Kidney (tissue), 13 donors: ENCODE measurements at regions not wholly inside any gene's neighbourhood (a gene's known extent, or its start where the extent isn't known, plus 50 kb on each side); places are given as distances from the start of the nearest gene placed in this dataset.

ENCODE experiments used
- DNase-seq, 5 donors: peaks; one replicate each; pipeline ENCODE4 v3.0.0-alpha.2; 2013 to 2020
- FAIRE-seq: peaks from 2 replicates; lab custom pipeline; 2012; peaks lifted over from hg19 to GRCh38; lab: Jason Lieb, UNC
- H3K27ac ChIP-seq, 2 donors: one replicate each; pipeline ENCODE4 v1.7.0; 2013; ENCODE audit warnings: low read depth in 2 of 2, low read length in 2 of 2, inconsistent platforms in 1 of 2
- H3K27me3 ChIP-seq: one replicate; pipeline ENCODE4 v1.7.1; 2013; ENCODE audit warnings: low read length, inconsistent platforms; ENCODE audit not compliant: control insufficient read depth, insufficient read depth
- H3K36me3 ChIP-seq, 3 donors: one replicate each; pipeline versions ENCODE4 v1.7.0 to v1.7.1; 2013; ENCODE audit warnings: low read length in 3 of 3, control low read depth in 1 of 3, inconsistent platforms in 1 of 3; ENCODE audit not compliant: insufficient read depth in 3 of 3, control insufficient read depth in 2 of 3
- H3K4me1 ChIP-seq, 3 donors: one replicate each; pipeline versions ENCODE4 v1.7.0 to v1.7.1; 2013; ENCODE audit warnings: low read length in 3 of 3, inconsistent platforms in 1 of 3, low read depth in 1 of 3; ENCODE audit not compliant: control insufficient read depth in 2 of 3, insufficient read depth in 2 of 3
- H3K4me3 ChIP-seq, 3 donors: one replicate each; pipeline versions ENCODE4 v1.7.0 to v1.8.1; 2013; ENCODE audit warnings: low read length in 3 of 3, control low read depth in 1 of 3, inconsistent platforms in 1 of 3
- H3K9ac ChIP-seq, 3 donors: one replicate each; pipeline versions ENCODE4 v1.7.0 to v1.7.1; 2013; ENCODE audit warnings: low read length in 3 of 3, control low read depth in 1 of 3, inconsistent platforms in 1 of 3
- H3K9me3 ChIP-seq, 3 donors: one replicate each; pipeline versions ENCODE4 v1.7.0 to v1.7.1; 2013; ENCODE audit warnings: low read length in 3 of 3, control low read depth in 1 of 3, inconsistent platforms in 1 of 3; ENCODE audit not compliant: control insufficient read depth in 2 of 3, insufficient read depth in 1 of 3
- CTCF ChIP-seq: IDR thresholded peaks from 3 replicates; pipeline ENCODE4 v1.5.1; 2012; ENCODE audit warnings: mild to moderate bottlenecking, moderate library complexity, borderline replicate concordance; ENCODE audit not compliant: insufficient read depth; ENCODE audit errors: extremely low read depth
- intact Hi-C: fragments of 100-400 bp; cut with DNase I; formaldehyde crosslinking; loops from one replicate; pipeline ENCODE4 v1.11.1; 2022
- donor health status: control.
- donor health status: control.
- donor health status: control.
- donor health status: control.
- donor health status: control.
- donor health status: DM: yes; HTN: yes; CAD: no.
- donor health status: Normal renal cell carcinoma (clear cell type).

DNA sequence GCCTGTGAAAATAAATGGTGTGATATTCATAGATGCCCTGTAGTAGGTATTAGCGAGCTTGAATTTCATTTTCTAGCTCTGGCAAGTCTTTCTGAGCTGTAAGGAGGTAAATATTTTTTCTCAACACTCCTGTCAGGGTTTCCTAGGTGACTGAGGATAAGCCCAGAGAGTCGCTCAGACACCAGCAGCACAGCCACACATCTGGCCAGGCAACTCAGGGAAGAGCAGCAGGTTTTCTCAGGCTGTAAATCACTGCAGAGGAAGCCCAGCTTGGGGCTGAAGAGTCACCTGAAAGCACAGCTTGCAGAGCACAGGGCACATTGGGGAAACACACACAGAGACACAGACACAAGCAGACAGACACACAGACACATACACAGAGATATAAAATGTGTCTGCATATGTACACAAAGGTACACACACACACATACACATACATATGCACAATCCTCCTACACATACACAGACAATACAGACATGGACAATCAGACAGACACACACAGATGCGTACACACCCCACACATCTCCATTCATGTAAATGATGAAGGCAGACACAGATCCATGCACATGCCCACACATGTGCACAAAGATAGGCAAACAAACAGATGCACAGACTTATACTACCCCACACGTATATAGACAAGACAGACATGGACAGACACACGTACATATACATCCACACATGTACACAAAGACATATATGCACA, 232.0 kb upstream of the TMTC1 start:
- H3K36me3 ChIP-seq = no peaks in the 10 kb centered on the region
- no peak for FAIRE-seq
- peaks cover 0 to 4% (median 0%) of the 10 kb centered on the region in 3 donors for H3K4me1 ChIP-seq
- peak in 1 of 5 donors; percentile 7 for DNase-seq
- no peaks in the 10 kb centered on the region for H3K27me3 ChIP-seq
- no peak for TF ChIP-seq CTCF
- no peak overlapping the region for H3K9ac ChIP-seq
- no peak overlapping the region for H3K27ac ChIP-seq
- H3K4me3 ChIP-seq = no peak overlapping the region
- intact Hi-C loops = no loop called here
- H3K9me3 ChIP-seq = peaks cover 0 to 3% (median 0%) of the 10 kb centered on the region in 3 donors

- H3K27me3 ChIP-seq = no peaks in the 10 kb centered on the region
- H3K4me1 ChIP-seq = peaks cover 0 to 4% (median 0%) of the 10 kb centered on the region in 3 donors
- H3K9ac ChIP-seq = no peak overlapping the region
- peaks cover 0 to 3% (median 0%) of the 10 kb centered on the region in 3 donors for H3K9me3 ChIP-seq
- H3K27ac ChIP-seq = no peak overlapping the region
- FAIRE-seq (no peak), DNase-seq (no peak)
- TF ChIP-seq CTCF = no peak
- intact Hi-C loops = no loop called here
- no peaks in the 10 kb centered on the region for H3K36me3 ChIP-seq
- no peak overlapping the region for H3K4me3 ChIP-seq
These were observed 231.2 kb upstream of the TMTC1 start for GRCh38 chr12:30014991-30015390.

DNA sequence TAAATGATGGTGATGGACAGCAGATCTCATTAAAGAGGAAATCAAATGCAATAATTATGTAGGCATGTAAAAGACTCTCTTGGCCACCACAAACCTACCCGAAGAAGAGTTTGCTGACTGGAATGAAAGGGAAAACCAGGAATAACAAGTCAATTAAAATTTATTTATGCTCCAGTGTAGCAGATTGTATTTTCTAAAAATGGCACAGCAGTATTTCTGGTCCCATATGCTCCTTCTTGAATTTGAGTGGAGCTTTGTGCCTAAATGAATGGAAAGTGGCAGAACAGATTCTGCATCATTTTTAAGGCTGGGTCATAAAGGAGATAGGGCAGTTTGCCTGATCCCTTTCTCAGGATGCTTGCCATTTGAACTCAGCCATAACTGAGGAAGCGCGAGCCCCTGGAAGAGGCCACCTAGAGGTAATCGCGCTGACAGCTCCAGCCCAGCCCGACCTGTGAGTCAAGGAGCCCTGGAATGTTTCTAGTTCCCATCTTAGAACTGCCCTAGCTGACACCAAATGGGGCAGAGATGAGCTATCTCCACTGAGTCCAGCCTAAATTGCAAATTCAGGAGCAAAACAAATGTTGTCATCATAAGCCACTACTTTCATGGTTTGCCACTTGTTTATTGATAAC, 229.2 kb upstream of the TMTC1 start:
- H3K4me3 ChIP-seq = no peak overlapping the region
- FAIRE-seq (no peak), DNase-seq (no peak)
- peaks cover 0 to 4% (median 0%) of the 10 kb centered on the region in 3 donors for H3K4me1 ChIP-seq
- no peak overlapping the region for H3K9ac ChIP-seq
- H3K27me3 ChIP-seq = no peaks in the 10 kb centered on the region
- H3K9me3 ChIP-seq = peaks cover 0 to 3% (median 0%) of the 10 kb centered on the region in 3 donors
- H3K36me3 ChIP-seq = no peaks in the 10 kb centered on the region
- intact Hi-C loops = no loop called here
- no peak for TF ChIP-seq CTCF
- H3K27ac ChIP-seq = no peak overlapping the region
